ENCODE measurements at regions not wholly inside any gene's neighbourhood (a gene's known extent, or its start where the extent isn't known, plus 50 kb on each side); places are given as distances from the start of the nearest gene placed in this dataset.

DNA sequence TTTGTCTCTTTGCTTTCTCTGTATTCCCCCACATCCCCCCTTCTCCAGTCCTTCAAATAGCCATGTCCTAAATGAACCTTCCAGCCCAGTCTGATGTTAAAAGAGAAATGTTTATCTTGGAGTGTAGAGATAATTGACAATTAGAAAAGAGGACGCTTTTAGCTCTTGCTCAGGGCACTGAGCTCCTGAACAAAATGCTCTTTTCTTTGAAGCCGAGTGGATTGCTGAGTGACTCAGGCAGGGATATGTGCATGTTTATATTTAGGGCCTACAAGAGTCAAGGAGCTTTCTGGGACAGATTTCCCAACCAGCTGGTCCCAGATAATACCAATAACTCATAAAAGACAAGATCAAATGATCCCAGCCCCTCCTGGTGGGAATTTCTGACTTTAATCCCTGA is 88.0 kb upstream of the SETBP1 start:
- Mint-ChIP-seq H3K9me3 (no peaks in the 10 kb centered on the region), H3K36me3 (no peaks in the 10 kb centered on the region), H3K27ac (no peak overlapping the region)
- no peak for DNase-seq (ENCODE audit: low spot score in 2 of 2)
- no peak for ATAC-seq

DNA sequence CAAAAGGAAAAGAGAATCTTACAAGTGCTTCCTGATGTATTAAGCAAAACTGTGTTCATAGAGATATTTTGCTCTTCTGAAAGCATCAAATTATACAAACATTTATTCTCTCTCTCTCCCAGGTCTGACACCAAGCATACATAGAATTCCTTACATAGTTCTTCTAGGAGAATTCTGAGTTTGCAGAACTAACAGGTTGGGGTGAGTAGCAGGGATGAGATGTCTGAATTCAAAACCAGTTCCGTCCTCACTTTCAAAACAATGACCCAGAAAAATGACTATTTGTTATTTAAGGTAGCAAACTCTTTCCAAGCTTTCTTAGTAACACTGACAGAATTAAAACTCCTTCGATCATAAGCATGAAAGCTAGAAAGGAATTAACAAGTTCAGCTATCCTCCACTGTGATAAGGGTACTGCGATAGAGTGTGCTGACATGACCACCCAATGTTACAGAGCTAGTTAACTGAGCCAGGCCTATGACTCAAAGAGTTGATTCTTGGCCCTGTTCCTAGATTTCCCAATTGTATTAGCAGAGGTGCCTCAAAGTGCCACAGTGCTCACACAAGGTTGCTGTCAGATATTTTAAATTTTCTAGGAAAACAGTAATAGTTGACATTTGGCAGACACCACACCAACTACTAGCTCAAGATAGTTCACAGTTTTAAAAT is 85.8 kb upstream of the SETBP1 start:
- DNase-seq (ENCODE audit: low spot score in 2 of 2) = no peak
- Mint-ChIP-seq H3K27ac (no peak overlapping the region), H3K36me3 (no peaks in the 10 kb centered on the region), H3K9me3 (no peaks in the 10 kb centered on the region)
- no peak for ATAC-seq

DNA sequence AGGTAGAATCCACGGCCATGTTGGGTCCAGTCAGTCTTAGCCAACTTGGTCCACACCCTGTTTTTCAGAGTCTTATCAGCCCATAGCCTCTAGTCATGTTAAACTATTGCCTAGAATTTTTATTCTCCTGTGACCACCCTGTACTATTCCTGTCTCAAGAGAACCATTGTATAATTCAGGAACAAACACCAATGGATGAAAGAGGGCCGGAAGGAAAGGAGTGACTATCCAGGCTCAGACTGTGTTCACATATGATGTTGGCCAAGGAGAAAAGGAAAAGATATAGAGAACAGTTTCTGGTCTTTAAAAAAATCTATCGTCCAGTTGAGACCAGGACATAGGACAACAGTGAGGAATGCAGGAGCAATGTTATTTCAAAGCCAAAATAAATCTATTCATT is 82.9 kb upstream of the SETBP1 start:
- DNase-seq (ENCODE audit: low spot score in 2 of 2) (no peak), ATAC-seq (no peak)
- no peaks in the 10 kb centered on the region for H3K9me3 Mint-ChIP-seq
- H3K27ac Mint-ChIP-seq = no peak overlapping the region
- H3K36me3 Mint-ChIP-seq = no peaks in the 10 kb centered on the region

DNA sequence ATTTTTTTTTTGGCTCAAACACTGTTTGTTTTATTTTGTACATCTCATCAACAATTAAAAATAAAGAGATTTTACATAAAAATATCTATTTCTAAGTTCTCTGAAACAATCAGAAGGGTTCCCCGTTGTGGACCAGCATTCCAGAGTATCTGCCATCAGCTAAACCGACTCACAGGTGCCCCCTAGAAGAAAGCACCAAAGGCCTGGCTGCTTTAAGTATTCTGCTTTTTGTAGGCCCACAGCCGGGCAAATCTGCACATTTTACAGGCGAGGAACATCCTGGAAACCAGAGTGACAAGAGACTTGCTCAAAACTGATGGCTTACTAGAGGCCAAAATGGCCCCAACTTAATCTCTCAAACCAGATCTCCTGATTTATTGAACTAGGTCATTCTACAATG is 82.2 kb upstream of the SETBP1 start:
- no peaks in the 10 kb centered on the region for H3K9me3 Mint-ChIP-seq
- no peak overlapping the region for H3K27ac Mint-ChIP-seq
- DNase-seq (ENCODE audit: low spot score in 2 of 2) = no peak
- ATAC-seq = no peak
- no peaks in the 10 kb centered on the region for H3K36me3 Mint-ChIP-seq

DNA sequence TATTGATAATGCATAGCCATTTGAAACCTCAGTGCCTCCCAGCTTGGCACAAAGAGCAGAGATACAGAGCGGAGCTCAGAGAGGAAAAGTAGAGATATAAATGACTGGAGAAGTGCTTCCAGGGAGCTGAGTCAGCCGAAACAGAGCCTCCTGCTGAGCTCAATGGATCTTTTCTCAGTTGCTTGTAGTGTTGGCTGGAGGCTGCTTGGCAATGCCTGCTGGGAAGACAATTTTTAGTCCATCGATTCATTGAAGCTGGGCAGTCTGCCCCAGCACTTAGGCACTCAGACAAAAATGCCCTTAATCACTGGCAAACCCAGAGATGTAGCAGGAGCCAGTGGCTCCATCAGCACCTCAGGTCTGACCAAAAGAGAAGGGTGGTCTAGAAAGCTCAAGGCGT is 81.3 kb upstream of the SETBP1 start:
- no peaks in the 10 kb centered on the region for H3K36me3 Mint-ChIP-seq
- H3K27ac Mint-ChIP-seq = no peak overlapping the region
- DNase-seq (ENCODE audit: low spot score in 2 of 2) (no peak), ATAC-seq (no peak)
- H3K9me3 Mint-ChIP-seq = no peaks in the 10 kb centered on the region

DNA sequence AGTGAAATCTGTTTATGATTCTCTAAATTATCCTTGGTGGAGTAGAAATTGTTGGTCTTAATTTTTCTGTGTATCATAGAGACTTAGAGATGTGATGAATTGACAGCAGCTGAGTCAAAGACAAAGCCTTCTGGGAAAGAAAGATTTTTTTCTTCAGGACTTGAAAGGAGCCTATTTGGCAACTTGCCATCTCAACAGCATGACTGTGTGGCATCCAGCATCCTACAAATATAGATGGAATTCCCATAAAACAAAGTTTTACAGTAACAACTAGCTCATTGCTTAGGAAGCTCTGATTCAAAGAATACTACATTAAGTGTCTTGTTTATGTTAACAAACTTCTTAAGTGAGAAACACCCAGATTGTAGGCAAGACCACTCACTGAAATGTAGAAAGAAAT is 79.2 kb upstream of the SETBP1 start:
- ATAC-seq (no peak), DNase-seq (ENCODE audit: low spot score in 2 of 2) (no peak)
- no peak overlapping the region for H3K27ac Mint-ChIP-seq
- H3K9me3 Mint-ChIP-seq = no peaks in the 10 kb centered on the region
- no peaks in the 10 kb centered on the region for H3K36me3 Mint-ChIP-seq

DNA sequence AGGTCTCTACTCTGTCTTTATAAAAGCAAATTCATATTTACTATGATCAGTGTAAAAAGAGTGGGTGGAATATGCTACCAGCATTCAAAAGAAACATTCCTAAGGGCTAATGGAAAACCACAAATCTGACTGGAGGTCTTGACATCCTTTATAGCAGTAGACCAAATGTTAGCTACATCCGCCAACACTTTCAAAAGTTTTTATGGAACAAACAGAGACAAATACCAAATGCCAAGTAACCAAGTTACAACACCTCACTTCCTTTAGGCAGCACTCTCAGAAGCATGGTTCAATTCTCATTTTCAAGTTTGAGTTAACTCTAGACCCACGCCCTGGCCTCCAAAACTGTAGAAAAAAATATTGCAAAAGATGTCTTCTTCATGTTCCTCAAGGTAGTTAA is 78.3 kb upstream of the SETBP1 start:
- no peaks in the 10 kb centered on the region for H3K36me3 Mint-ChIP-seq
- no peaks in the 10 kb centered on the region for H3K9me3 Mint-ChIP-seq
- no peak overlapping the region for H3K27ac Mint-ChIP-seq
- ATAC-seq = no peak
- DNase-seq (ENCODE audit: low spot score in 2 of 2) = no peak

DNA sequence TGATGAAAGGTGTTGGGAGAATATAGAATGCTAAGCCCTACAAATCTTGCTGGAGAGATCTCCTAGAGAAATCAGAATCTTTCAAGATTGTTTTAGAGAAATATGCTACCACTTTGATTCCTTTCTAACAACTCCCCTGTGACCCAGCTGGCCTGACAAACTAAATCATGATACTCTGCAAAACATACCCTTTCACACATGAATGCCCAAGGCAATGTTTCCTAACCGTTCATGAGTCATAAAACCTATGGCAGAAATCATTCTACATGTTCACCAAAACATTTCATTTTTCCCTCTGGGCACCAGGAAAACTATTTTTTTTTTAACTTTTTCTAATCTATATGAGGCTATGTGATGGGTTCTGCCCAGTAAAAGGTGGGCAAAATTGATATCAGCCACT is 77.8 kb upstream of the SETBP1 start:
- no peak for ATAC-seq
- H3K27ac Mint-ChIP-seq = no peak overlapping the region
- H3K36me3 Mint-ChIP-seq = no peaks in the 10 kb centered on the region
- no peak for DNase-seq (ENCODE audit: low spot score in 2 of 2)
- no peaks in the 10 kb centered on the region for H3K9me3 Mint-ChIP-seq

DNA sequence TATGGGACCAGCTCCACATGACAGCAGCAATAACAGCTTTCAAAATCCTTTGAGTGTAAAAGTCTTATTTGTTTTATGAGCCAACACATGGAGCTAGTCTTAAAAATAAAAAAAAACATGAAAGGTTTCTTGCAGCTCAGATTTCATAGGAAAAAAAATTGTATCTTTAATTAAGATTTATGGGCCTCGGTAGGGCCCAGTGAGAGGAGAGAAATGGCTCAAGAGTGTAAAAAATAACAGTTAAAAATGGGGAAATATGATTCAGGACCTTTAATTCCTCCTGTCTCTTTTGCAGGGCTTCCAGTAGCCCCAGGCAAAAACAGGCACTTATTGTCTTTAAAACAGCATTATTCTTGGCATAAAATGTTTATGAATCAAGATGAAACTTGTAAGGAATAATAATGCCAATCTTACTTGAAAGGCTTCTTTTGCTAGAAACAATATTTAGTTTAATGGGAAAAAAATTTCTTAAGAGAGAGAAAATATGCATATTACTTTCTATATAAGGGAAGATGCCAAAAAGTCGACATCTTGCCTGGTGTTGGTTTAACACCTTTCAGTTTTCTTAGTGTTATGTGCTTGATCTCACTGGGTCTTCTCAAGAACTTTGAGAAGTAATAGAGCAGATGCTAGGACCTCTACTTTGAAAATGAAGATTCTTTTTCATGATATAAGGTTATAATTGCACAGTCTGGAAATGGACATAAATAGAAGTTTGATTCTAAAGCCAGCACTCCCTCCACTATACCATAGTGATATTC is 71.3 kb upstream of the SETBP1 start:
- Mint-ChIP-seq H3K36me3 (no peaks in the 10 kb centered on the region), H3K9me3 (peaks cover 0 to 5% of the 10 kb centered on the region in 2 donors), H3K27ac (no peak overlapping the region)
- ATAC-seq = no peak
- DNase-seq (ENCODE audit: low spot score in 2 of 2) = no peak

DNA sequence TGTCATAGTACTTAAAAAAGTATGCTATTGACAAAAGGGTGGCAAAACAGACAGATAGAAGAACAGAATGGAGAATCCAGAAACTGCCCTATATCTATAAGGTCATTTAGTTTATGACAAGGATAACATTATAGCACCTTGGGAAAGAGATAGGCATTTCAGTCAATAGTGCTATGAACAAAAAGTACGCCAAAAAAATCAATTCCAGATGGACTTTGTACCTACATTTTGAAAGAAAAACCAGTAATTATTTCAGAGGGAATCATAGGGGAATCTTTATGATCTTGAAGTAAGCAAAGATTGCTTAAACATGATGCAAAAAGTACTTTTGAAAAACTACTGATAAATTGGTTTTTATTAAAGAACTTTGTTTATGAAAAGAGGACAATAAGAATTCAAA is 59.9 kb upstream of the SETBP1 start:
- Mint-ChIP-seq H3K9me3 (peaks cover 6 to 9% of the 10 kb centered on the region in 2 donors), H3K36me3 (no peaks in the 10 kb centered on the region), H3K27ac (no peak overlapping the region)
- no peak for DNase-seq (ENCODE audit: low spot score in 2 of 2)
- no peak for ATAC-seq

DNA sequence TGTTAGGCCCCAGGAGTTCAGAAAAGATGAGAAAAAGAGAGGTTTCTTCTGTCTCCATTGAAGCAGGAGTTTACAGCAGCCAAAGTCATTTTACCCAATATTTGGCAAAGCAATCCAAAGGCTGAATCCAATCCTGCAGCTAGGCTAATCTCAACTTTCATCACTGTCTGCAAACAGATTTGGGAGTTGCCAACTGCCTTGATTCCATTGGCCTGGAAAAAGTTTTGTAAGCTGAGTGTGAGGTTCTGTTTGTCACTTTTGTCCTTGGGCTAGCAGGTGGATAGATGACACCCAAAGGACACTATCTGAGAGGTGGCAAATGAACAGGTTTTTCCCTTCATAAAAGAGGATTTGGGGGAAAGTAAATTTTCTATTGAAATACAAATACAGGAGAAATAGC is 56.6 kb upstream of the SETBP1 start:
- Mint-ChIP-seq H3K9me3 (peaks cover 3 to 9% of the 10 kb centered on the region in 2 donors), H3K36me3 (no peaks in the 10 kb centered on the region), H3K27ac (no peak overlapping the region)
- DNase-seq (ENCODE audit: low spot score in 2 of 2) (no peak), ATAC-seq (no peak)

DNA sequence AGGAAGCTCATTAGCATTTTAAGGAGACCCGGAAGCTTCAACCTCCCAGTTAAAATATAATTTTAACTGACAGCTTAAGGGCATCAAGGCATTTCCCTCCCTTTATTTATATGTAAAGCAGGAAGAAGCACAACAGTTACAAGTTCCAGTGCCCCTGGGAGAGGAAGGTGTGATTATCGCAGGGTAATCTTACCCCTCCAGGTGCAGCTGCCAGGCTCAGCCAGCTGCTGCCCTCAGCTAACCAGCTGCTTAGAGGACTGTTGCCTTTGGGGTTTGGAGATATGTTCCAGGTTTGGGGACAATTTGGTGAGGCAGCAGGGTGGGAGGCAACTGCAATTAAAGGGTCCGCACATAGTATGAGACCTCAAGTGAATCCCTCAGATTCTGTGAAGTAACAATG is 55.3 kb upstream of the SETBP1 start:
- Mint-ChIP-seq H3K27ac (no peak overlapping the region), H3K9me3 (peaks cover 0 to 5% of the 10 kb centered on the region in 2 donors)
- ATAC-seq = no peak

DNA sequence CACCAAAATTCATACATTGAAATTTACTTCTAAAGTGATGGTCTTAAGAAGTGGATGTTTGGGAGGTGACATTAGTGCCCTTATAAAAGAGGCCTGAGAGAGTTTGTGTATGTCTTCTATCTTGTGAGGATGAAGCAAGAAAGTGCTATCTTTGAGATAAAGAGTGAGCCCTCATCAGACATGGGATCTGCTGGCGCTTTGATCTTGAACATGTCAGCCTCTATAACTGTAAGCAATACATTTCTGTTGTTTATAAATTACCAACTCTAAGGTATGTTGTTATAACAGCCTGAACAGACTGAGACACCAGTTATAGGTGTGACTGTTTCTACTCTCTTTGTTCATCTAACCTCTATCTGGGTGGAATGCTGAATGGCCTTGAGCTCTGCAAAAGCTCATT is 54.5 kb upstream of the SETBP1 start:
- no peak for DNase-seq (ENCODE audit: low spot score in 2 of 2)
- peaks cover 0 to 5% of the 10 kb centered on the region in 2 donors for H3K9me3 Mint-ChIP-seq

More for the DNA sequence above, 55.3 kb upstream of the SETBP1 start:
- H3K36me3 Mint-ChIP-seq = no peaks in the 10 kb centered on the region
- DNase-seq (ENCODE audit: low spot score in 2 of 2) = no peak

DNA sequence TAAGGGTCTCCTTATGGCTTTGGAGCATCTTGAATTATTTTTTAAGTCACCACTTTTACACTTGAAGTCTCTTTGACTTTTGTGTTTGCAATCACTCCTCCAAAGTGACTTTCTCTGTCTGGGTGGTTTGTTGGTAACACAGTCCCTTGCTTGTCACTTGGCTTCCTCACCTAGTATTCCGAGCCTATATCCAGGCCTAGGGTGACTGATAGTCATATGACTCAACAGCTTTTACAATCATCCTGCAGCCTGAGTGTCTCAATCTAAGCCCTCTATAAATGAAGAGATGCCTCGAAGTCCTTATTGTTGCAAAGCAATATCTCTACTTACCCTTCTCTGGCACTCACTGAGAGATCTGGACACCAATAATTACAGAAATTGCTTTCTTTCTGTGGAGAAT is 53.9 kb upstream of the SETBP1 start:
- DNase-seq (ENCODE audit: low spot score in 2 of 2) (no peak), ATAC-seq (no peak)
- no peak overlapping the region for H3K27ac Mint-ChIP-seq
- peaks cover 0 to 5% of the 10 kb centered on the region in 2 donors for H3K9me3 Mint-ChIP-seq
- no peaks in the 10 kb centered on the region for H3K36me3 Mint-ChIP-seq

More for the DNA sequence above, 54.5 kb upstream of the SETBP1 start:
- Mint-ChIP-seq H3K36me3 (no peaks in the 10 kb centered on the region), H3K27ac (no peak overlapping the region)
- no peak for ATAC-seq

DNA sequence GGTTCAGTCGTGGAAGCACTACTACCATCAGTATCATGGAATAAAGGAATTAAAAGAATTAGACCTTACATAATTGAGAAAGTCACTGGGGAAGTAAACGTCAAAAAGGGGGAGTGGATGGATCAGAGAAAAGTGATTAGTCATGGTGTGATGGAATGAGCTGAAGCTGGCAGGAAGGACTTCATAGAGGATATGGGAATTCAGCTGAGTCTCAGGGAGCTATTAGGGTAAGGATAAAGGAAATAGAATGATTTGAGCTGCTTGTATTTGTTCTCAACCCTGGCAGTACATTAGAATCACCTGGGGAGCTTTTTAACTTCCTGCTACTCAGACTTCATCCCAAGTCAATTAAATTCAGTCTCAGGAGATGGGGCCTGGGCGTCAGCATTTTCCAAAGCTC is 53.4 kb upstream of the SETBP1 start:
- ATAC-seq = no peak
- no peak overlapping the region for H3K27ac Mint-ChIP-seq
- DNase-seq (ENCODE audit: low spot score in 2 of 2) = no peak
- no peaks in the 10 kb centered on the region for H3K36me3 Mint-ChIP-seq
- H3K9me3 Mint-ChIP-seq = peaks cover 0 to 5% of the 10 kb centered on the region in 2 donors

DNA sequence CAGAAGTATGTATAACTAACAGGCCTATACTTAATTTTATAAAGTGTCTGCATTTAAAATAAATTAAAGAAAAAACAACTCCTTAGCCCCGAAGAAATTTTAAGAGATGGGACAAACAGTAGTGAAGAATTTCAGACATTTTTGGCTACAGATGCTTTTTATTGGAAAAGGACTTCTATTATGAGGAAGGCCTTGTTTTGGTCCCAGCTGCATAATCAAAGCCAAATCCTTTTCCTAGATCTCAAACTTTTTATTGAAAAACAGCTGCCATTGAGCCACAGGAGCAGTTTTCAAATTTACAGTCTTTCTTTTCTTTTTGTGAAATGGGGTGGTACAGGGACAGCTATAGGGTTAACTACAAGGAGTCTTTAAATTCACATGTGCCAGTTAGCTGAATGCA is 51.3 kb upstream of the SETBP1 start:
- no peak for DNase-seq (ENCODE audit: low spot score in 2 of 2)
- H3K36me3 Mint-ChIP-seq = no peaks in the 10 kb centered on the region
- no peak overlapping the region for H3K27ac Mint-ChIP-seq
- no peaks in the 10 kb centered on the region for H3K9me3 Mint-ChIP-seq
- ATAC-seq = no peak

DNA sequence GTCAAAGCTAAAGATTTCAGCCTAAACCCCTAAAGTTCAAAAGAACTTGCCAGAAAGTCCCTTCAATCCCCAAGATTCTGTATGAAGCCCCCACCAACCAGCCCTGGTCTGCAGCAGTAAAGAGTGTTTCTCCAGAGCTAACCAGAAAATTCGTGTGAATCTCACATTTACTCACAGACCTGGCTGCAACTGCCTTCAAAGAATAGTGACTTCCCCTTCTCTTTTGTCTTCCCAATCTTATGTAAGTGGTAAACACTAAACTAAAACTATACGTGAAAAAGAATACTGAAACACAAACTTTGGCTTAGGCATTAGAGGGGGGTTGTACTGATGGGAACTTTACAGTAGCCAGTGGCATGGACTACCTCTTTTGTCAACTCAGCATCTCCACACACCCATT is 50.6 kb upstream of the SETBP1 start:
- Mint-ChIP-seq H3K9me3 (no peaks in the 10 kb centered on the region), H3K36me3 (no peaks in the 10 kb centered on the region), H3K27ac (no peak overlapping the region)
- DNase-seq (ENCODE audit: low spot score in 2 of 2) (no peak), ATAC-seq (no peak)

All from activated naive CD4-positive, alpha-beta T cell treated with anti-CD3 and anti-CD28 coated beads, Interleukin-2, amount 50 U/mL, for 72 hours (primary cell).